Common myeloid progenitor, CD34-positive (primary cell): ENCODE measurements at regions not wholly inside any gene's neighbourhood (a gene's known extent, or its start where the extent isn't known, plus 50 kb on each side); places are given as distances from the start of the nearest gene placed in this dataset.

ENCODE experiments used
- CTCF ChIA-PET: fragments of 350-600 bp; sonication (Branson Sonifier 250); formaldehyde crosslinking; loops from one replicate; lab custom pipeline; 2021; ENCODE audit warnings: antibody characterized with exemption; lab: Charles Lee
- POLR2A ChIA-PET: fragments of 350-600 bp; sonication (Branson Sonifier 250); formaldehyde crosslinking; loops from one replicate; lab custom pipeline; 2021; ENCODE audit warnings: antibody characterized with exemption; lab: Charles Lee
- DNase-seq, 3 donors: peaks; one replicate each; pipeline versions ENCODE4 v3.0.0 to v3.0.0-alpha.2; 2013
- H3K27ac ChIP-seq, 2 experiments: 1 replicate in 1 of 2; 2 replicates in 1 of 2; pipeline ENCODE4 v1.7.0; 2013; ENCODE audit warnings: inconsistent platforms in 2 of 2, low read length in 2 of 2, mild to moderate bottlenecking in 2 of 2, low read depth in 1 of 2, moderate library complexity in 1 of 2; ENCODE audit not compliant: severe bottlenecking in 2 of 2, insufficient read depth in 1 of 2, poor library complexity in 1 of 2
- H3K27me3 ChIP-seq, 5 experiments: replicated peaks in 2 of 5; 1 replicate in 3 of 5; 2 replicates in 2 of 5; pipeline versions ENCODE4 v1.6.1 to v1.7.0; 2013; ENCODE audit warnings: low read length in 4 of 5, mild to moderate bottlenecking in 2 of 5, moderate library complexity in 2 of 5, inconsistent platforms in 1 of 5; ENCODE audit not compliant: insufficient read depth in 5 of 5, control insufficient read depth in 4 of 5
- H3K36me3 ChIP-seq, 4 experiments: 1 replicate in 2 of 4; 2 replicates in 2 of 4; pipeline versions ENCODE4 v1.6.1 to v1.7.0; 2013; ENCODE audit warnings: low read length in 3 of 4, control low read depth in 1 of 4, mild to moderate bottlenecking in 1 of 4; ENCODE audit not compliant: control insufficient read depth in 4 of 4, insufficient read depth in 4 of 4
- H3K4me1 ChIP-seq, 4 experiments: 1 replicate in 3 of 4; 2 replicates in 1 of 4; pipeline versions ENCODE4 v1.6.1 to v1.7.1; 2013; ENCODE audit warnings: low read length in 3 of 4, mild to moderate bottlenecking in 3 of 4, control low read depth in 1 of 4, inconsistent platforms in 1 of 4, moderate library complexity in 1 of 4; ENCODE audit not compliant: control insufficient read depth in 4 of 4, insufficient read depth in 4 of 4; ENCODE audit errors: control extremely low read depth in 1 of 4
- H3K4me3 ChIP-seq, 7 experiments: 1 replicate in 4 of 7; 2 replicates in 3 of 7; pipeline versions ENCODE4 v1.5.1 to v1.7.0; 2013; ENCODE audit warnings: mild to moderate bottlenecking in 7 of 7, low read length in 6 of 7, moderate library complexity in 6 of 7, inconsistent platforms in 2 of 7, low read depth in 2 of 7, control low read depth in 1 of 7; ENCODE audit not compliant: insufficient read depth in 4 of 7, control insufficient read depth in 1 of 7; ENCODE audit errors: extremely low read depth in 1 of 7
- H3K9me3 ChIP-seq, 5 experiments: 1 replicate in 4 of 5; 2 replicates in 1 of 5; pipeline versions ENCODE4 v1.6.1 to v1.7.1; 2013; ENCODE audit warnings: low read length in 4 of 5, mild to moderate bottlenecking in 2 of 5, inconsistent platforms in 1 of 5, low read depth in 1 of 5, moderate library complexity in 1 of 5; ENCODE audit not compliant: control insufficient read depth in 4 of 5, insufficient read depth in 2 of 5; ENCODE audit errors: control extremely low read depth in 1 of 5
- WGBS: methylation state at CpG from one replicate; pipeline ENCODE4 v1.1.5; 2013; ENCODE audit not compliant: insufficient coverage; 5-methylcytosine and 5-hydroxymethylcytosine counted together

- Histone ChIP-seq H3K27ac (no peak overlapping the region), H3K9me3 (peaks cover 0 to 6% (median 0%) of the 10 kb centered on the region in 5 experiments), H3K4me3 (no peak overlapping the region), H3K36me3 (no peaks in the 10 kb centered on the region), H3K27me3 (peaks cover 0 to 7% (median 0%) of the 10 kb centered on the region in 5 experiments), H3K4me1 (no peaks in the 10 kb centered on the region)
- DNase-seq: peak in 1 of 3 donors; percentile 9
- CTCF ChIA-PET: no interaction called here
- WGBS: no CpG with 5 or more reads among the region's 2 CpGs
- POLR2A ChIA-PET: no interaction called here
These were observed 260.5 kb upstream of the WWC1 start for GRCh38 chr5:168030912-168031311.

DNA sequence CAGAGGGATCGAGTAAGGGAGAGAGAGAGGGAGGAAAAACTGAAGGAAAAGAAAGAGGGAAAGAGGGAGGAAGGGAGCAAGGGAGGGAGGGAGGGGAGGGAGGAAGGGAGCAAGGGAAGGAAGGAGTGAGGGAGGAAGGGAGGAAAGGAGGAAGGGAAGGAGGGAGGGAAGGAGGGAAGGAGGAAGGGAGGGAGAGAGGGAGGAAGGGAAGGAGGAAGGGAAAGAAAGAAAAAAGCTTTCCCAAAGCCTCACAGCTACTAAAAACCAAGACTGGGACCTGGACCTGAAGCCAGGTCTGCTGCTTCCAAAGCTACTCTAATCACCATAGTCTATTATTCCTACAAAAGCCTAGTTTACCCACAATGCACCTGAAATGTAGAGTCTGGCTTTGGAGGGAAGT, 259.8 kb upstream of the WWC1 start:
- Histone ChIP-seq H3K27ac (no peak overlapping the region), H3K4me3 (no peak overlapping the region), H3K27me3 (peaks cover 0 to 7% (median 0%) of the 10 kb centered on the region in 5 experiments), H3K9me3 (peaks cover 0 to 6% (median 0%) of the 10 kb centered on the region in 5 experiments), H3K36me3 (no peaks in the 10 kb centered on the region), H3K4me1 (no peaks in the 10 kb centered on the region)
- DNase-seq: no peak
- ChIA-PET POLR2A (no interaction called here), CTCF (no interaction called here)
- WGBS: 88% methylated on average over 1 of the region's 1 CpG

GRCh38 chr5:168039039-168039438, 252.4 kb upstream of the WWC1 start:
- no peak for DNase-seq
- POLR2A ChIA-PET: no interaction called here
- CTCF ChIA-PET: interaction anchor here (1.9 kb wide), 1 partner anchor 8 kb away, joined by 8 read pairs; no protein-coding TSS in a partner anchor
- H3K27me3 ChIP-seq: peaks cover 0 to 10% (median 0%) of the 10 kb centered on the region in 5 experiments
- H3K27ac ChIP-seq: no peak overlapping the region
- whole genome bisulfite sequencing: 99% methylated on average over 11 of the region's 13 CpGs
- no peak overlapping the region for H3K4me3 ChIP-seq
- H3K36me3 ChIP-seq: no peaks in the 10 kb centered on the region
- no peaks in the 10 kb centered on the region for H3K9me3 ChIP-seq
- H3K4me1 ChIP-seq: no peaks in the 10 kb centered on the region

GRCh38 chr5:168039566-168040248, 251.7 kb upstream of the WWC1 start:
- DNase-seq: no peak
- Histone ChIP-seq H3K4me3 (no peak overlapping the region), H3K9me3 (no peaks in the 10 kb centered on the region), H3K27ac (no peak overlapping the region), H3K27me3 (peaks cover 0 to 10% (median 0%) of the 10 kb centered on the region in 5 experiments), H3K4me1 (no peaks in the 10 kb centered on the region), H3K36me3 (no peaks in the 10 kb centered on the region)
- ChIA-PET POLR2A (no interaction called here), CTCF (no interaction called here)
- WGBS: 90% methylated on average over 12 of the region's 13 CpGs

- ChIA-PET CTCF (no interaction called here), POLR2A (no interaction called here)
- WGBS: 94% methylated on average over 2 of the region's 2 CpGs
- no peaks in the 10 kb centered on the region for H3K9me3 ChIP-seq
- no peaks in the 10 kb centered on the region for H3K36me3 ChIP-seq
- no peak overlapping the region for H3K4me3 ChIP-seq
- peaks cover 0 to 10% (median 0%) of the 10 kb centered on the region in 5 experiments for H3K27me3 ChIP-seq
- H3K4me1 ChIP-seq: no peaks in the 10 kb centered on the region
- DNase-seq: no peak
- H3K27ac ChIP-seq: no peak overlapping the region
These were observed 249.9 kb upstream of the WWC1 start for GRCh38 chr5:168041583-168041982.

- Histone ChIP-seq H3K9me3 (no peaks in the 10 kb centered on the region), H3K36me3 (no peaks in the 10 kb centered on the region), H3K27ac (no peak overlapping the region), H3K4me1 (peaks cover 0 to 3% (median 2%) of the 10 kb centered on the region in 4 experiments), H3K27me3 (peaks cover 0 to 10% (median 0%) of the 10 kb centered on the region in 5 experiments), H3K4me3 (no peak overlapping the region)
- ChIA-PET CTCF (no interaction called here), POLR2A (interaction anchor here (0.6 kb wide), 1 partner anchor 1016 kb away, joined by 3 read pairs; no protein-coding TSS in a partner anchor)
- no peak for DNase-seq
- whole genome bisulfite sequencing: 95% methylated on average over 7 of the region's 12 CpGs
These were observed 249.0 kb upstream of the WWC1 start for GRCh38 chr5:168042284-168043068.

DNA sequence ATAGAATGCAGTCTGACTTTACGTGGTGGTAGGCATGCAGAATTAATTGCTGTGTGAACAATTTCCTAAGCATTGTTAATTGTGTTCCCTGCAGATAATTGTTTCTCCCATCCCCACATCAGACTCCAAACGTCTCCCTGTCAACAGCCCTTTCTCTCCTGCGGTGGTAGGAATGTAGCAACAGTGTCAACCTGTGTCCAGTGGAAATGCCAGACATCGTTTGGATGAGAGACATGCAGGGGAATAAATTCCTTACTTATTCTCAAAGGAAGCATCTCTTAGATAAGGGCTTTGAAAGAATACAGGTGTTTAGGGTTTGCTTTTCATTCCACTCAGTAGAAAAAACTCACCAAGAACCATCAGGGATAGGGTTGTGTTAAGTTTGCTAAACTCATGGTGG, 245.3 kb upstream of the WWC1 start:
- Histone ChIP-seq H3K4me1 (peaks cover 0 to 8% (median 2%) of the 10 kb centered on the region in 4 experiments), H3K27ac (no peak overlapping the region), H3K36me3 (no peaks in the 10 kb centered on the region), H3K9me3 (no peaks in the 10 kb centered on the region), H3K27me3 (peaks cover 0 to under 1% (median 0%) of the 10 kb centered on the region in 5 experiments), H3K4me3 (no peak overlapping the region)
- ChIA-PET CTCF (interaction anchor here (1.0 to 2.8 kb wide), 7 partner anchors 8 to 323 kb away, joined by 3 to 21 read pairs (median 5); no protein-coding TSS in a partner anchor), POLR2A (no interaction called here)
- no peak for DNase-seq
- WGBS: 100% methylated on average over 2 of the region's 4 CpGs
